Neural progenitor cell (in vitro differentiated cells): ENCODE measurements at regions not wholly inside any gene's neighbourhood (a gene's known extent, or its start where the extent isn't known, plus 50 kb on each side); places are given as distances from the start of the nearest gene placed in this dataset.

ENCODE experiments used
- EZH2phosphoT487 ChIP-seq: fragments of 200-600 bp; sonication (generic); IDR thresholded peaks from 2 replicates; pipeline ENCODE4 v1.6.1; 2017; ENCODE audit warnings: antibody characterized with exemption
- TF ChIP-seq, protein P1 (sequence below): fragments of 200-600 bp; sonication (generic); IDR thresholded peaks from 2 replicates; pipeline ENCODE4 v1.5.1; 2017; ENCODE audit warnings: antibody characterized with exemption, mild to moderate bottlenecking

DNA sequence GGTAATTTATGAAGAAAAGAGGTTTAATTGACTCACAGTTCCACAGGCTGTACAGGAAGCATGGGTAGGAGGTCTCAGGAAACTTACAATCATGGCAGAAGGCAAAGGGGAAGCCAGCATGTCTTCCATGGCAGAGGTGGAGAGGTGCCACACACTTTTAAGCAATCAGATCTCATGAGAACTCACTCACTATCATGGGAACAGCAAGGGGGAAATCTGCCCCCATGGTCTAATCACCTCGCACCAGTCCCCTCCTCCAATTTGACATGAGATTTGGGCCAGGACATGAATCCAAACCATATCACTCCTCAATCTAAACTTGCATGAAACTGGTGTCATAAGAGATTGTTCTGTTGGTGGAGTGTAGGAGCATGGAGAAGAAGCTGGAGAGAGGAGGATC is 51.6 kb upstream of the CCN6 start:
- TF ChIP-seq EZH2phosphoT487, result no peak
- TF ChIP-seq, protein P1, sequence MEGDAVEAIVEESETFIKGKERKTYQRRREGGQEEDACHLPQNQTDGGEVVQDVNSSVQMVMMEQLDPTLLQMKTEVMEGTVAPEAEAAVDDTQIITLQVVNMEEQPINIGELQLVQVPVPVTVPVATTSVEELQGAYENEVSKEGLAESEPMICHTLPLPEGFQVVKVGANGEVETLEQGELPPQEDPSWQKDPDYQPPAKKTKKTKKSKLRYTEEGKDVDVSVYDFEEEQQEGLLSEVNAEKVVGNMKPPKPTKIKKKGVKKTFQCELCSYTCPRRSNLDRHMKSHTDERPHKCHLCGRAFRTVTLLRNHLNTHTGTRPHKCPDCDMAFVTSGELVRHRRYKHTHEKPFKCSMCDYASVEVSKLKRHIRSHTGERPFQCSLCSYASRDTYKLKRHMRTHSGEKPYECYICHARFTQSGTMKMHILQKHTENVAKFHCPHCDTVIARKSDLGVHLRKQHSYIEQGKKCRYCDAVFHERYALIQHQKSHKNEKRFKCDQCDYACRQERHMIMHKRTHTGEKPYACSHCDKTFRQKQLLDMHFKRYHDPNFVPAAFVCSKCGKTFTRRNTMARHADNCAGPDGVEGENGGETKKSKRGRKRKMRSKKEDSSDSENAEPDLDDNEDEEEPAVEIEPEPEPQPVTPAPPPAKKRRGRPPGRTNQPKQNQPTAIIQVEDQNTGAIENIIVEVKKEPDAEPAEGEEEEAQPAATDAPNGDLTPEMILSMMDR, result no peak
